ENCODE measurements at regions not wholly inside any gene's neighbourhood (a gene's known extent, or its start where the extent isn't known, plus 50 kb on each side); places are given as distances from the start of the nearest gene placed in this dataset.

DNA sequence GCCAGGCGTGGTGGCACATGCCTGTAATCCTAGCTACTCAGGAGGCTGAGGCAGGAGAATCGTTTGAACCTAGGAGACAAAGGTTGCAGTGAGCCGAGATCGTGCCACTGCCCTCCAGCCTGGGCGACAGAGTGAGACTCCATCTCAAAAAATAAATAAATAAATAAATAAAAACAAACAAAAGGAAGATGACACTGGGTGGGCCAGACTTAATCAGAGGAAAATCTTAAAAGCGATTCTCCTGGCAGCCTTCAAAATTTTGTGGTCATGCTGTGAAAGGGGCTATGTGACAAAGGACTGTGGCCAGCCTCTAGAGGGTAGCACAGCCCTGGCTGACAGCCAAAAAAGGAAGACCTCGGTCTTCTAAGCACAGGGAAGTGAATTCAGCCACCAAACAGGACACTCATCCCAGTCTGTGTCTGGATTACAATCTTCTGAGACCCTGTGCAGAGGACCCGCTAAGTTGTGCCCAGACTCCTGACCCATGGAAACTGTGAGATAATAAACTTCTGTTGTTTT lies 391.1 kb downstream of the CNTNAP4 start:
- TF ChIP-seq, protein P1, sequence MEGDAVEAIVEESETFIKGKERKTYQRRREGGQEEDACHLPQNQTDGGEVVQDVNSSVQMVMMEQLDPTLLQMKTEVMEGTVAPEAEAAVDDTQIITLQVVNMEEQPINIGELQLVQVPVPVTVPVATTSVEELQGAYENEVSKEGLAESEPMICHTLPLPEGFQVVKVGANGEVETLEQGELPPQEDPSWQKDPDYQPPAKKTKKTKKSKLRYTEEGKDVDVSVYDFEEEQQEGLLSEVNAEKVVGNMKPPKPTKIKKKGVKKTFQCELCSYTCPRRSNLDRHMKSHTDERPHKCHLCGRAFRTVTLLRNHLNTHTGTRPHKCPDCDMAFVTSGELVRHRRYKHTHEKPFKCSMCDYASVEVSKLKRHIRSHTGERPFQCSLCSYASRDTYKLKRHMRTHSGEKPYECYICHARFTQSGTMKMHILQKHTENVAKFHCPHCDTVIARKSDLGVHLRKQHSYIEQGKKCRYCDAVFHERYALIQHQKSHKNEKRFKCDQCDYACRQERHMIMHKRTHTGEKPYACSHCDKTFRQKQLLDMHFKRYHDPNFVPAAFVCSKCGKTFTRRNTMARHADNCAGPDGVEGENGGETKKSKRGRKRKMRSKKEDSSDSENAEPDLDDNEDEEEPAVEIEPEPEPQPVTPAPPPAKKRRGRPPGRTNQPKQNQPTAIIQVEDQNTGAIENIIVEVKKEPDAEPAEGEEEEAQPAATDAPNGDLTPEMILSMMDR (IDR thresholded peaks at IDR 0.05): no peak
- TF ChIP-seq, protein P2, sequence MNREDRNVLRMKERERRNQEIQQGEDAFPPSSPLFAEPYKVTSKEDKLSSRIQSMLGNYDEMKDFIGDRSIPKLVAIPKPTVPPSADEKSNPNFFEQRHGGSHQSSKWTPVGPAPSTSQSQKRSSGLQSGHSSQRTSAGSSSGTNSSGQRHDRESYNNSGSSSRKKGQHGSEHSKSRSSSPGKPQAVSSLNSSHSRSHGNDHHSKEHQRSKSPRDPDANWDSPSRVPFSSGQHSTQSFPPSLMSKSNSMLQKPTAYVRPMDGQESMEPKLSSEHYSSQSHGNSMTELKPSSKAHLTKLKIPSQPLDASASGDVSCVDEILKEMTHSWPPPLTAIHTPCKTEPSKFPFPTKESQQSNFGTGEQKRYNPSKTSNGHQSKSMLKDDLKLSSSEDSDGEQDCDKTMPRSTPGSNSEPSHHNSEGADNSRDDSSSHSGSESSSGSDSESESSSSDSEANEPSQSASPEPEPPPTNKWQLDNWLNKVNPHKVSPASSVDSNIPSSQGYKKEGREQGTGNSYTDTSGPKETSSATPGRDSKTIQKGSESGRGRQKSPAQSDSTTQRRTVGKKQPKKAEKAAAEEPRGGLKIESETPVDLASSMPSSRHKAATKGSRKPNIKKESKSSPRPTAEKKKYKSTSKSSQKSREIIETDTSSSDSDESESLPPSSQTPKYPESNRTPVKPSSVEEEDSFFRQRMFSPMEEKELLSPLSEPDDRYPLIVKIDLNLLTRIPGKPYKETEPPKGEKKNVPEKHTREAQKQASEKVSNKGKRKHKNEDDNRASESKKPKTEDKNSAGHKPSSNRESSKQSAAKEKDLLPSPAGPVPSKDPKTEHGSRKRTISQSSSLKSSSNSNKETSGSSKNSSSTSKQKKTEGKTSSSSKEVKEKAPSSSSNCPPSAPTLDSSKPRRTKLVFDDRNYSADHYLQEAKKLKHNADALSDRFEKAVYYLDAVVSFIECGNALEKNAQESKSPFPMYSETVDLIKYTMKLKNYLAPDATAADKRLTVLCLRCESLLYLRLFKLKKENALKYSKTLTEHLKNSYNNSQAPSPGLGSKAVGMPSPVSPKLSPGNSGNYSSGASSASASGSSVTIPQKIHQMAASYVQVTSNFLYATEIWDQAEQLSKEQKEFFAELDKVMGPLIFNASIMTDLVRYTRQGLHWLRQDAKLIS (CRISPR knock-in tag; IDR thresholded peaks at IDR 0.05; ENCODE audit: borderline replicate concordance): no peak
- TF ChIP-seq, protein P3, sequence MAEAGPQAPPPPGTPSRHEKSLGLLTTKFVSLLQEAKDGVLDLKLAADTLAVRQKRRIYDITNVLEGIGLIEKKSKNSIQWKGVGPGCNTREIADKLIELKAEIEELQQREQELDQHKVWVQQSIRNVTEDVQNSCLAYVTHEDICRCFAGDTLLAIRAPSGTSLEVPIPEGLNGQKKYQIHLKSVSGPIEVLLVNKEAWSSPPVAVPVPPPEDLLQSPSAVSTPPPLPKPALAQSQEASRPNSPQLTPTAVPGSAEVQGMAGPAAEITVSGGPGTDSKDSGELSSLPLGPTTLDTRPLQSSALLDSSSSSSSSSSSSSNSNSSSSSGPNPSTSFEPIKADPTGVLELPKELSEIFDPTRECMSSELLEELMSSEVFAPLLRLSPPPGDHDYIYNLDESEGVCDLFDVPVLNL (CRISPR knock-in tag; IDR thresholded peaks at IDR 0.05; ENCODE audit: borderline replicate concordance, low read depth): no peak

All from WTC11 (cell line).